OCI-LY1 (cell line): ENCODE measurements at regions not wholly inside any gene's neighbourhood (a gene's known extent, or its start where the extent isn't known, plus 50 kb on each side); places are given as distances from the start of the nearest gene placed in this dataset.

Experiments
- H2AFZ ChIP-seq: fragments of 200-600 bp; sonication (generic), shearing (Covaris generic); 2 replicates; pipeline ENCODE4 v1.6.0; 2014; ENCODE audit warnings: antibody characterized with exemption, mild to moderate bottlenecking, low read length
- H3F3A ChIP-seq: fragments of 200-600 bp; sonication (generic), shearing (Covaris generic); 2 replicates; pipeline ENCODE4 v1.6.0; 2014; ENCODE audit warnings: mild to moderate bottlenecking, antibody characterized with exemption, low read length, moderate library complexity; ENCODE audit not compliant: insufficient read depth
- H3K27ac ChIP-seq: fragments of 200-600 bp; sonication (generic); 2 replicates; pipeline ENCODE4 v1.5.1; 2014; ENCODE audit warnings: low read length, mixed run types, mild to moderate bottlenecking, low read depth; ENCODE audit not compliant: poor library complexity, severe bottlenecking
- H3K27me3 ChIP-seq: fragments of 200-600 bp; sonication (generic); 2 replicates; pipeline ENCODE4 v1.6.0; 2014; ENCODE audit warnings: antibody characterized with exemption, mild to moderate bottlenecking, low read length, moderate library complexity; ENCODE audit not compliant: insufficient read depth
- H3K36me3 ChIP-seq: fragments of 200-600 bp; sonication (generic); 2 replicates; pipeline ENCODE4 v1.6.1; 2014; ENCODE audit warnings: mild to moderate bottlenecking, antibody characterized with exemption, low read length, moderate library complexity, mixed read lengths; ENCODE audit not compliant: insufficient read depth
- H3K4me1 ChIP-seq: fragments of 200-600 bp; sonication (generic); 2 replicates; pipeline ENCODE4 v1.5.1; 2014; ENCODE audit warnings: mild to moderate bottlenecking, low read length, moderate library complexity; ENCODE audit not compliant: insufficient read depth, severe bottlenecking
- H3K4me2 ChIP-seq: fragments of 200-600 bp; sonication (generic), shearing (Covaris generic); 2 replicates; pipeline ENCODE4 v1.6.1; 2014; ENCODE audit warnings: low read length
- H3K4me3 ChIP-seq: fragments of 200-600 bp; sonication (generic); 2 replicates; pipeline ENCODE4 v1.5.1; 2014; ENCODE audit warnings: low read length, low read depth, mild to moderate bottlenecking, mixed read lengths; ENCODE audit not compliant: poor library complexity, severe bottlenecking
- H3K79me2 ChIP-seq: fragments of 200-600 bp; shearing (Covaris generic); 2 replicates; pipeline ENCODE4 v1.6.1; 2016; ENCODE audit warnings: mixed run types, low read length, mixed read lengths; ENCODE audit not compliant: insufficient read depth
- H3K9ac ChIP-seq: fragments of 200-600 bp; sonication (generic), shearing (Covaris generic); 2 replicates; pipeline ENCODE4 v1.6.1; 2014; ENCODE audit warnings: mild to moderate bottlenecking, low read length, mixed read lengths
- H3K9me2 ChIP-seq: fragments of 200-600 bp; sonication (generic), shearing (Covaris generic); 2 replicates; pipeline ENCODE4 v1.6.1; 2014; ENCODE audit warnings: low read depth, mild to moderate bottlenecking, low read length, mixed read lengths
- H3K9me3 ChIP-seq: fragments of 200-600 bp; shearing (Covaris generic); 2 replicates; pipeline ENCODE4 v1.6.1; 2014; ENCODE audit warnings: low read length, mixed read lengths
- H4K20me1 ChIP-seq: fragments of 200-600 bp; sonication (generic), shearing (Covaris generic); 2 replicates; pipeline ENCODE4 v1.6.0; 2016; ENCODE audit warnings: mild to moderate bottlenecking, low read length; ENCODE audit not compliant: insufficient read depth
- CTCF ChIP-seq: fragments of 200-600 bp; sonication (generic), shearing (Covaris generic); IDR thresholded peaks from 2 replicates; pipeline ENCODE4 v1.5.1; 2017; ENCODE audit warnings: mild to moderate bottlenecking, antibody characterized with exemption, low read length, moderate library complexity, mixed read lengths
- EZH2 ChIP-seq: fragments of 200-600 bp; sonication (generic), shearing (Covaris generic); IDR thresholded peaks from 2 replicates; pipeline ENCODE4 v1.8.0; 2017; ENCODE audit warnings: borderline replicate concordance, mixed run types, mild to moderate bottlenecking, antibody characterized with exemption, low read length, moderate library complexity, mixed read lengths

GRCh38 chr7:41113719-41114118 lies 589.2 kb downstream of the INHBA start:
- H3K79me2 ChIP-seq: no peaks in the 10 kb centered on the region
- no peaks in the 10 kb centered on the region for H3F3A ChIP-seq
- H2AFZ ChIP-seq: no peak overlapping the region
- no peaks in the 10 kb centered on the region for H3K4me1 ChIP-seq
- H3K27me3 ChIP-seq: no peaks in the 10 kb centered on the region
- no peaks in the 10 kb centered on the region for H4K20me1 ChIP-seq
- TF ChIP-seq CTCF (no peak), EZH2 (no peak)
- no peak overlapping the region for H3K4me3 ChIP-seq
- no peak overlapping the region for H3K4me2 ChIP-seq
- H3K9ac ChIP-seq: no peak overlapping the region
- no peaks in the 10 kb centered on the region for H3K9me3 ChIP-seq
- no peaks in the 10 kb centered on the region for H3K36me3 ChIP-seq
- no peaks in the 10 kb centered on the region for H3K9me2 ChIP-seq
- H3K27ac ChIP-seq: no peak overlapping the region

GRCh38 chr7:41110186-41110585 lies 592.7 kb downstream of the INHBA start:
- no peak overlapping the region for H3K4me2 ChIP-seq
- no peaks in the 10 kb centered on the region for H3K9me3 ChIP-seq
- no peaks in the 10 kb centered on the region for H3K79me2 ChIP-seq
- H3K9me2 ChIP-seq: no peaks in the 10 kb centered on the region
- no peak for TF ChIP-seq EZH2
- TF ChIP-seq CTCF: no peak
- no peak overlapping the region for H3K4me3 ChIP-seq
- H3K36me3 ChIP-seq: no peaks in the 10 kb centered on the region
- no peak overlapping the region for H3K27ac ChIP-seq
- no peak overlapping the region for H2AFZ ChIP-seq
- no peaks in the 10 kb centered on the region for H3F3A ChIP-seq
- H4K20me1 ChIP-seq: no peaks in the 10 kb centered on the region
- H3K9ac ChIP-seq: no peak overlapping the region
- H3K27me3 ChIP-seq: no peaks in the 10 kb centered on the region
- H3K4me1 ChIP-seq: no peaks in the 10 kb centered on the region

- Histone ChIP-seq H3K4me3 (no peak overlapping the region), H3K27ac (no peak overlapping the region), H3K9me3 (no peaks in the 10 kb centered on the region), H3K27me3 (no peaks in the 10 kb centered on the region), H3K79me2 (no peaks in the 10 kb centered on the region), H3K9me2 (no peaks in the 10 kb centered on the region), H3K4me2 (no peak overlapping the region), H2AFZ (no peak overlapping the region), H4K20me1 (no peaks in the 10 kb centered on the region), H3K9ac (no peak overlapping the region), H3K36me3 (no peaks in the 10 kb centered on the region), H3K4me1 (no peaks in the 10 kb centered on the region), H3F3A (no peaks in the 10 kb centered on the region)
- TF ChIP-seq EZH2 (no peak), CTCF (no peak)
These were observed 594.1 kb downstream of the INHBA start for GRCh38 chr7:41108821-41109220.
